Stimulated activated CD4-positive, alpha-beta T cell treated with anti-CD3 and anti-CD28 coated beads, Interleukin-12 subunit alpha, Interleukin-12 subunit beta, amount 100 ng/mL, for 4 hours (primary cell): ENCODE measurements at regions not wholly inside any gene's neighbourhood (a gene's known extent, or its start where the extent isn't known, plus 50 kb on each side); places are given as distances from the start of the nearest gene placed in this dataset.
A peak's percentile ranks its signal among the peaks of the same experiment; 100 is the strongest.
"Not testable (repeated sequence)": the region's sequence is repeated elsewhere in the genome, so short reads cannot be mapped to it uniquely, and the experiment has no call there.

Experiments used
- DNase-seq: peaks from one replicate; pipeline ENCODE4 v3.0.0-alpha.2; 2020

DNA sequence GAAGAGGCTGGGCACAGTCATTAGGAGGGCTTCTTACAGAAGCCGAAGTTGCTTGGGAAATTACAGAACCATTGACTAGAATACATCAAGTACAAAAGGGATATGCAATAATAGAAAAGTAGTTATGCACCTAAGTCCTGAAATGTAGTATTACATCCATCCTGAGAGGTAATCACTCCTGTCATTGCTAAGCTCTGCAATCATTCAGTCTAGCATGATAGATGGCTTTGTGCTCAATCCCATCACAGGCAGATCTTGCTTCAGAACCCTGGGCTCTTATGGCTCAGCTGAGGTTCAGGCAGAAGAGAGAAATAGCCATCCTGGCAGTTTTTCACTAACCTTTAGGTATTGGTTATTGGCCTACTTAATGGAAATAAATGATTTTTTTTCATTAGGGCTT lies 231.7 kb upstream of the AFF2 start:
- no peak for DNase-seq

DNA sequence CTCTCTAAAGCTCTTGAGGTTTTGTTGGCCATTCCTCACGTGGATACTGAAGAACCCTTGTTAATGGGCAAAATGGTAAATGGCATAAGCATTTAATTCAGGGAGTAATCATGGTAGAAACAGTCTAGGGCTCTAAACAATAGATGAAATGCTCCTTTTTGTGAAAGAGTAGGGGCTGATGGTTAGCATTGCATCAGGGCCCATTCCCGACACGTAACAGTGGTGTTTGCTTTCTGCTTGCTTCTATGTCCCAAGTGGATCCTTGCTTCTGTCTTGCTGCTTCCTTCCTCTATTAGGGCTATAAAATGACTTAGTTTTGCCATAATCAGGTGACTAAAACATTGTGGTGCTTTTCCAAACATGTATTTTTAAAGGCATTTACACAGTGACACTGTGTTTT lies 230.9 kb upstream of the AFF2 start:
- no peak for DNase-seq

DNA sequence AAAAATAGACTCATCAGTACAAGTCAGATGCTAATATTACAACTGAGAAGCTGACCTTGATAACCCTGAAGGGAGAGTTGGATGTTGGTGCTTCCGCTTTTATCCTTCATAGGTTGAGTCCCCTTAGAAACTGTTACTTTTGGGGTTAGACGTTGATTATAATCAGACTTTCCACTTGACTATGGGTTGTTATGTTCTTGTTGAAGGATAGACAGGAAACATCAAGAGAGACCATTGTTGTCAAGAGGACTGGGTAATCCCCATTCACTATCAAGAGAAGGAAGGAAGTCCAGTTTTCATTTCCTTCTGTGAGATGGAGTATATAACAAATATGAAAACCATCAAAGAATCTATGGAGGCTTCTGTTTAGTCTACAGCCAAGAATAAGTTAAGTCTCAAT lies 229.9 kb upstream of the AFF2 start:
- DNase-seq: no peak

- DNase-seq: no peak
Observed at GRCh38 chrX:148271263-148271662, 229.2 kb upstream of the AFF2 start.

DNA sequence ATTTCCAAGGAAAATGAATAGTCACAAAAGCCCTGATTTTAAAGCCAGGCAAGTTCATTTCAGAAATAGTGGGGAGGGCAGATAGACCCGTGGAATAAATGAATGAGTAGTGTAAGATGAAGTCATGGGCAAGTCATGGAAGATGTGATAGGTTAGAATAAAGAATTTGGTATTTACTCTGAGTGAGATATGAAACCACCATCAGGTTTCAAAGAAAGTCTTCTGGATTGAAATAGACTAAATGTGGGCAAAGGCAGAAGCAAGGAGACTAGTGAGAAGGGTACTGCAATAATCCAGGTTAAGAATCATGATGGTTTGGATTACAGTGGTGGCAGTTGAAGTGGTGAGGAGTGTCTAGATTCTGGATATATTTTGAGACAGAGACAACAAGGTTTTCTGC lies 218.5 kb upstream of the AFF2 start:
- no peak for DNase-seq

- no peak for DNase-seq
Observed at GRCh38 chrX:148282504-148282903, 217.9 kb upstream of the AFF2 start.

DNA sequence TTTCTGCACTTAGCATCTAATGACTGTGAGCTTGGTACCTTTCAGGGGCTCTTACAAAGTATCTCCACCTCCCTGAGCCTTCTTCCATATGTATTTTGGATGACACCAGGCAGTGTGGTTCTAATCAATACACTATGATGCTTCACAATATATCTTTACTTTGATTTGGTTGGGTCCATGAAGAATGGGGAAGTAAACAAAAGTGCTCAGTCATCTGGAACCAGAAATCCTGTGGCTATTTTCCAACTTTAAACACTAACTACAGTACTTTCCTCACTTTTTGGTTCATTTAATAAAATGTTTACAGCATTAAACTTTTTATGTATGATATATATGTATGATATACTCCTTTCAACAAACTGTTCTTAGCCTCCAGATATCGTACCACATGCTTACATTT lies 216.4 kb upstream of the AFF2 start:
- no peak for DNase-seq

DNA sequence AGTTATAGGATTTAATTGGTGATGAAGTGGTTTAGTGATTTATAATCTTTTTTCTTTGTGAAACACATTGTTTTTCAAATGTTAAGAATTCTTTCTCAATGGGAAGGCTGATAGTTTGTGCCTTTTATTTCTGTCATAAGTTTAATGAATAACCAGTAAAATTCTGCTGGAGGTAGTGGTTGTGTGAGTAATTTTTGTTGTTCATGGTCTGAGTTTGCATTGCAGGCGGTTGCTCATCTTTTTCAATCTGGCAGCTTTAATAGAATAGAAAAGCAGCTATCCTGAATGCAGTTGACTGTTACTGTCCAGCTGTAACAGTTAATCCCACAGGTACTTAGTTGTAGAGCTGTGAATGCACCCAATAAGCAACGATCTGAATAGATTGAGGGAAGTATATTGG lies 215.6 kb upstream of the AFF2 start:
- DNase-seq: no peak

DNA sequence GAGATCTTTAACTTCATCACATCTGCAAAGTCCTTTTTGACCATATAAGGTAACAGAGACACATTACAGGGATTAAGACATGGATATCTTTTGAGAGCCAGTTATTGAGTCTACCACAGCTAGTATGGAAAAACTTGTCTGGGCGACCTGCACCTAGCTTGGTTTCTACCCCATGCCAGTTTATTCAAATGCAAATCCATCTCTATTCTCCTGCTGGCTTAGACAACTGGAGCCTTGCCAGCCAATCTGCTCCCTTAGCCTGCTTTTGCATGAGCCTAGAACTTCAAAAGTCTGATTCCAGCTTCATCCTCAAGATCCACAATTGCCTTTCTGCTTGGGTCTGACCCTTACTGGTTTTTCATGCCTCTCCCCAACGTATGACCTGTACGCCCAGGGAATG lies 212.0 kb upstream of the AFF2 start:
- DNase-seq: no peak

- no peak for DNase-seq
Observed at GRCh38 chrX:148290041-148290440, 210.4 kb upstream of the AFF2 start.

DNA sequence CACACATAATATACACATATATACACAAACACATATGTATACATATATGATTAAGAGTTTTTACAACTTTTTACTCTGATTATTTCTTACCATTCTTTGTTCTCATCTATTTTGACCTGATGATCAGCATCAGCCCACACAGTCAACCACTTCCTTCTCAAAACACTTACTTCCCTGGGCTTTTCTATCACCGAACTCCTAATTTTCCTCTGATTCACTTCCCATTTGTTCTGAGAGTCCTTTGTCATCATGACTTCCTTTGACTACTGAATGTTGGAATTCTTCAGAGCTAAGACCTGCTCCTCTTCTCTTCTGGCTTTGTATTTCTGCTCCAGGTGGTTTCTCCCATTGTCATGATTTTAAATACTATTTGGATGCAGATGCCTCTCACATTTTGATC lies 209.5 kb upstream of the AFF2 start:
- DNase-seq: no peak

- no peak for DNase-seq
Observed at GRCh38 chrX:148298737-148299136, 201.7 kb upstream of the AFF2 start.

DNA sequence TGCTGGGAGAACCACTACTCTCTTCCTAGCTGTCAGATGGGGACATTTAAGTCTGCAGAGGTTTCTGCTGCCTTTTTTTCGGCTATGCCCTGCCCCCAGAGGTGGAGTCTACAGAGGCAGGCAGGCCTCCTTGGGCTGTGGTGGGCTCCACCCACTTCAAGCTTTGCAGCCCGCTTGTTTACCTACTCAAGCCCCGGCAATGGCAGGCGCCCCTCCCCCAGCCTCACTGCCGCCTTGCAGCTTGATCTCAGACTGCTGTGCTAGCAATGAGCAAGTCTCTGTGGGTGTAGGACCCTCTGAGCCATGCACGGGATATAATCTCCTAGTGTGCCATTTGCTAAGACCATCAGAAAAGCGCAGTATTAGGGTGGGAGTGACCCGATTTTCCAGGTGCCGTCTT lies 195.2 kb upstream of the AFF2 start:
- not testable (repeated sequence) for DNase-seq

DNA sequence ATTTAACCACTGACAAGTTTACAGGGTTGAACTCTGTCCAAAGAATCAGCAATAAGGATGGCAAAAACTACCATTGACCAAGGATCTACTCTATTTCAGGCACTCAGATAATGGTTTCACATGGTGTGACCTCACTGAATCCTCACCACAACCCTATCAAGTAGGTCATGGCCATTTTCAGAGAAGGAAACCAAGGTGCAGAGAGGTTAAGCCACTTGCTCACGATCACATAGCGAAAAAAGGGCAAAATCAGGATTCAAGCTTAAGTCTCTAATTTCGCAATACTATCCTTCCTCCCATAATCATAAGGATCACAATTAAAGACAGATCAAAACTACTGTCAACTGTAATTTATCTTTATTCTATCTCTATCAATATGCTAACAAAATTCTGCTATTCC lies 191.0 kb upstream of the AFF2 start:
- no peak for DNase-seq

DNA sequence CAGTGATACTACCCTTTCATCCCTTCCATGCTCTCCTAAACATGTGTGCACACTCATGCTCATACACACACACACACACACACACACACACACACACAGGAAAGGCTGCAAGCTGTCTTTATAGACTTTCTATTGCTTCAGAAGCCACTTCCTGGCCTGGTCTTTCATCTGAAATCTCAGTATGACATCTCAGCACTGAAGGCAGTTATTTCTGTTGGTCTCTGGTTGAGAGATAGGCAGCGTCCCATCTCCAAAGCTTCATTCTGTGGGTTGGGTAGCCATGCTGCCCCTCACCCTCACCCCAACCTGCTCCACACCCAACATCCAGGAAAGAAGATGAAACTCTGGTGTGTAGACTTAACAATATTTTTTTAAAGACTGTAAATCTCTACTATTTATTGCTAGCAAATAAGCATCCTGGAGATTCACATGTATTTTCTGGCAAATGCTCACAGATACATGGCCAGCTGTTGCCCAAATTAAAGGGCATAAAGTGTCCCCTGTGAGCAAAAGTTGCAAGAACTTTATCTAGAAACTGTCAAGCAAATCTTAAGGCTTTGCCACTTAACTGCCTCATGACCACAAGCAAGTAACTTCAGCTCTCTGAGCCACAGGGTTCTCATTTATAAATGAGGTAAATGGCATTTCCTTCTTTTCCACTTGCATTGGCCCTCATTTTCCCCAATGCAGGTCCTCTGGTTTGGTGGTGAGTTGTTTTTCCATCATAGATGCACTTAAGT lies 189.8 kb upstream of the AFF2 start:
- peak; percentile 6 for DNase-seq

- no peak for DNase-seq
Observed at GRCh38 chrX:148311544-148311943, 188.9 kb upstream of the AFF2 start.

GRCh38 chrX:148314876-148315275 lies 185.5 kb upstream of the AFF2 start:
- no peak for DNase-seq

- no peak for DNase-seq
Observed at GRCh38 chrX:148316446-148316845, 184.0 kb upstream of the AFF2 start.

DNA sequence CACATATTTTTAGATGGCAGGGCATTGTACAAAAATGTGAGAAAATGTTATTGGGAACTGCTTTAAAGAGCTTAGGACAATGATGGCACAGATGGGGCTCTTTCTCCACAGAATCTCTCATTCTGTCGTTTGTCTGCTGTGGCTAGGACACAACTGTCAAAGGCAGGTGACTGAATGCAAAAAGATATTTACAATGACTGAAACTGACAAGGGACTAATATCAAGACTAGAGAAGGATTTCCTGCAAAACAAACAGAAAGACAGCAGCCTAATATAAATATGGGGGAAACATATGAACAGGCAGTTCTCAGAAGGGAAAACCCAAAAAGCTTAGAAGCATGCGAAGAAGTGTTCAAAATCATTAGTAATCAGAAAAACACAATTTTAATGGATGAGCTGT lies 177.5 kb upstream of the AFF2 start:
- no peak for DNase-seq

DNA sequence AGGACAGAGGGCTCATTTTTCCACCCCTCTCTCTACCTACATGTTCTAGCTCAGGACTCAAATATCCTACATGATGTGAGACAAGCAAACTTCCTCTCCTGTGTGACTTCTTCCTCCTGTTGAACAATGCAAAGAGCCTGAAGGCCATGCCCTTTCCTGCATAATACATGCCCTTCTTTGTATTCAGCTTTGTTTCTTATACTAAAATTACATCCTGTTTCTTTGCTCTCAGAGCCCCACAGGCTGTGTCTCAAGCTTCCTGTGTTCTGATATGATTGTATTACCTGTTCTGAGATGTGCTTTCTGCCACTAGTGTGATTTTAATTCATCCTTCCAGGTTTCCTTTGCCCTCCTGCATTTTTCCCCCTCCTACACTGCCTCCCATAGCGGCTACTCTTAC lies 166.4 kb upstream of the AFF2 start:
- no peak for DNase-seq

DNA sequence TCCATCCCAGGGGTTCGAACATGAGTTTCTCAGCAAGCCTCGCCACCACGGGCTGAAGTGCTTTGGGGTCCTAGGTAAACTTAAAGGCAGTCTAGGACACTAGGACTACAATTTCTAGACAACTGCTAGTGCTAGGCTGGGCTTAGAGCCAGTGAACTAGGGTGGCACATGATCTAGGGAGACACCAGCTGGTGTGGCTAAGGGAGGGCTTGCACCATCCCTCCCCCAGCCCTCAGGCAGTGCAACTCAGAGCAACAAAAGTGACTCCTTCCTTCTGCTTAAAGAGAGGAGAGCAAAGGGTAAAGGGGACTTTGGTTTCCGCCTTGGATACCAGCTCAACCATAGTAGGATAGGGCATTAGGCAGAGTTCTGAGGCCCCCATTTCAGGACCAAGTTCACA lies 162.5 kb upstream of the AFF2 start:
- DNase-seq: no peak

DNA sequence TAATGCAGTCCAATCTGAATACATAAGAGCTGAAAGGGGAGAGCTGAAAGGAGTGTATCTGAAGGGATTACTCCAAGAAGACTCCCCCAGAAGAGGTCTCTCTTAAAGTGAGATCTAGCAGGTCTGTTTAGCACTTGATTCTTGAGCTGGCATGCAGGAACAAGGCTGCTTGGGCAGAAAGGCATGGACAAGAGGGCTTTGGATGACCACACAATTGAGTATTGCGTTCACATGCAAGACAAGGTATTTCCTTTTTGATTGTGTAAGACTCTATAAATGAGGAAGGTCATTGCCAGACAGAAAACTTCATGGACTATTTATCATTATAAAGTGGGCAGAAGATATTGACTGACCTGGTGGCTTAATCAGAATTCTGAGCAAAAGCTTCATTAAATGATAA lies 145.5 kb upstream of the AFF2 start:
- no peak for DNase-seq

GRCh38 chrX:148361641-148362040 lies 138.8 kb upstream of the AFF2 start:
- no peak for DNase-seq

DNA sequence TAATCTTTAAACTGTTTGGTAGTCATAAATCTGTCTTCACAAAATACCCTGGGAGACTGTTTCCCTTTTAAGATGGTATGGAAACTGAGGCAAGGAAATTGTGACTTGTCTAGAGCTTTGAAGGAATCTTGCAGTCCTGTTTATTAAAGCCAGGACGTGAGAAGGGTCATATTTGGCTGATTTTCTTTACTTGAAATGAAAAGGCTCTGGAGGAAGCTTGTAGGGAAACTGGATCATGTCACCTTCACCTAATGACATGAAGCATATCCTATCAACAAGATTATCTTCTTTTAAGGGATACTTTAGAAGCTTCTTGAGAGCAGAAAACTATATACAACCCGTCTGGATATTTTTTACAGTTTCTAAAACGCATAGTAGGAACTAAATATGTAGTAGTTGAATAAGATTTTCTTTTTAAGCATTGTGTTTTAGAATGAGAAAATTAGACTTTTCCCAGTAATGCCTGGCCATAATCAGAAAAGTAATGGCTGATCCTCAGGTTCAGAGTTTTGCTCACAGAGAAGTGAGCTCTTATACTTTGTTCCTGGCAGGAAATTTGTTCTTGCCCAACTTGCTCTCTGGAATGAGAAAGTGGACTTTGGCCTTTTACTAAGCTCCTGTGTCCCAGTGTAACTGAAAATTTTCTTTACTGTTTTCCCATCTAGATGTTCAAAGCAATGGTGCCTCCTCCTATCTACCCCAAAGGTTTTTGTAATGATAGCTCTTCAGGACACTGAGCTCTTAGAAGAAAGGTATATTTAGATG lies 136.8 kb upstream of the AFF2 start:
- DNase-seq: no peak

DNA sequence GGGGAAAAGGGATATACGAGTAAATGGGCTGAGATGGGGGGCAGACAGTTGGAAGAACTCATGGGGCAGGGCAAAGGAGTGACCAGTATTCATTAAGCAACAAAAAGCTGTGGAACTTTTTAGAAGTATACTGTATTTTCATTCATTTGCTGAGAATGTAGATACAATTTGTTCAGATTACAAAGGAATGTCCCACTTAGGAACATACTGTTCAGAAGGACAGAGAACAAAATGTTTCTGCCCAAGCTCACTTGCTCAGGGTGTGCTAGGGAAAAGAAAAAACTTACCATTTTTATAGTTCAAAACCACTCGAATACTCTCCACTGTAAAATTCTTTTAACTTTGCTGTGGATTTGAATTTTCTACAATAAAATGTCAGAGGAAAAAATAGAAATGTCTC lies 135.2 kb upstream of the AFF2 start:
- DNase-seq: no peak
